GM19025 (cell line): ENCODE measurements at regions not wholly inside any gene's neighbourhood (a gene's known extent, or its start where the extent isn't known, plus 50 kb on each side); places are given as distances from the start of the nearest gene placed in this dataset.
"Not testable (repeated sequence)": the region's sequence is repeated elsewhere in the genome, so short reads cannot be mapped to it uniquely, and the experiment has no call there.

Source experiments
- ATAC-seq: cut with Tn5 transposase; IDR thresholded peaks from one replicate; pipeline ENCODE4 v1.9.1; 2021; ENCODE audit warnings: mild to moderate bottlenecking, low read depth, moderate library complexity; ENCODE audit not compliant: unreplicated experiment

GRCh38 chr1:222416001-222416791 lies 131.7 kb downstream of the HHIPL2 start:
- ATAC-seq: no peak

- no peak for ATAC-seq
These were observed 132.5 kb downstream of the HHIPL2 start for GRCh38 chr1:222415441-222415840.

DNA sequence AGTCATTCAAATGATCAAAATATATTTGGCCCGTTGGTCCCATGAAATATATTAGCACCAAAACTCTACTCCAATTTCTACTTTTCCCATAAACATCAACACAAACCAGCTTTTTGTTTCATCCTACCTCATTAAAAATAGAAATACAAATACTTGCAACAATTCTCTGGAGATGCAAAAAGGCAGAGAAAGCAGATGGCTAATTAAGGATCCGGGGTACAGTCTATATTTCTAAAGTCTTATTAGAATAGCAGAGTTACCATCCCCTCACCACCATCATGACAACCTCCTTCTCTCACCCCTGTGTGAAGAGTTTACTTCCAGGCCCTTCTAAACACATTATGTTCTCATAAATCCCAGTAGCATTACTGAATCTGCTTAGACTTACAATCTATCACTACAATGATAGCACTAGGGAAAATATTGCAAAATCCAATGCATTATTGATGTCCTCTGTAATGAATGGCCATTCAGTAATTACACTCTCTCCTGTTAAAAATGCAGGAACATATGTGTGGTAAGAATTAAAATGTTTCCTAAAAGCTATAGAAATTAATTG lies 133.8 kb downstream of the HHIPL2 start:
- ATAC-seq: no peak

DNA sequence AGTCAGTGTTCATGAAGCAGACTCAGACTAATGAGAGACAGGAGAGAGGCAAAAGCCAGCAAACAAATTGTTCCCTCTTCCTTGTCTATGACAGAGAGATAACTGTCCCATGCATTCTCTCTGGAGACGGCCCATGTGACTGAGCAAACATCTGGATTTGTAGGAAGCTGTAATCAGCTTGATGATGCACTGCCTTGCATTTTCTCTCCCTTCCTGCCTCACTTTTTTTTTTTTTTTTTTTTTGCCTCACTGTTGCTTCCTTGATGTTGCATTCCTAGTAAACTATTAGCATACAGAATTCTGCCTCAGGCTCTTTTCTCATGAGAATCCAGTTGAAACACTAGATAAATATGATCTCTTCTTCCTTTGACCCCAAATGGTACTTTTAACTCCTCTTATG lies 134.5 kb downstream of the HHIPL2 start:
- no peak for ATAC-seq

- no peak for ATAC-seq
These were observed 143.2 kb downstream of the HHIPL2 start for GRCh38 chr1:222404710-222405109.

- ATAC-seq: no peak
These were observed 148.7 kb downstream of the HHIPL2 start for GRCh38 chr1:222399197-222399596.

DNA sequence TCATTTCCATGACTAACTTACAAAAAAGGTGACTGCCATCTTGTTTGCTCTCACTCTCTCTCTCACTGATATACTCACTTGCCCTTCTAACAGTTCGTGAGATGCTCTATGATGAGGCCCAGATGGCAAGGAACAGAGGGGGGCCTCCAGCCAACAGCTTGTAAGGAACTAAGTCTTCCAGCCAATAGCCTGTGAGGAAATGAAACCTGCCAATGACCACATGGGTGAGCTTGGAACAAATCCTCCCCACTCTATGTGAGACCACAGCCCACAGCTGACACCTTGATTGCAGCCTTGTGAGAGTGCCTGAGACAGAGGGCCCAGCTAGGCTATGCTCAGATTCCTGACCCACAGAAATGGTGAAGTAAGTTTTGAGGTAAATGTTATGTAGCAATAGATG lies 153.7 kb downstream of the HHIPL2 start:
- ATAC-seq: no peak

- ATAC-seq: no peak
These were observed 155.3 kb downstream of the HHIPL2 start for GRCh38 chr1:222392556-222392955.

GRCh38 chr1:222390181-222390580 lies 157.7 kb downstream of the HHIPL2 start:
- ATAC-seq: no peak

DNA sequence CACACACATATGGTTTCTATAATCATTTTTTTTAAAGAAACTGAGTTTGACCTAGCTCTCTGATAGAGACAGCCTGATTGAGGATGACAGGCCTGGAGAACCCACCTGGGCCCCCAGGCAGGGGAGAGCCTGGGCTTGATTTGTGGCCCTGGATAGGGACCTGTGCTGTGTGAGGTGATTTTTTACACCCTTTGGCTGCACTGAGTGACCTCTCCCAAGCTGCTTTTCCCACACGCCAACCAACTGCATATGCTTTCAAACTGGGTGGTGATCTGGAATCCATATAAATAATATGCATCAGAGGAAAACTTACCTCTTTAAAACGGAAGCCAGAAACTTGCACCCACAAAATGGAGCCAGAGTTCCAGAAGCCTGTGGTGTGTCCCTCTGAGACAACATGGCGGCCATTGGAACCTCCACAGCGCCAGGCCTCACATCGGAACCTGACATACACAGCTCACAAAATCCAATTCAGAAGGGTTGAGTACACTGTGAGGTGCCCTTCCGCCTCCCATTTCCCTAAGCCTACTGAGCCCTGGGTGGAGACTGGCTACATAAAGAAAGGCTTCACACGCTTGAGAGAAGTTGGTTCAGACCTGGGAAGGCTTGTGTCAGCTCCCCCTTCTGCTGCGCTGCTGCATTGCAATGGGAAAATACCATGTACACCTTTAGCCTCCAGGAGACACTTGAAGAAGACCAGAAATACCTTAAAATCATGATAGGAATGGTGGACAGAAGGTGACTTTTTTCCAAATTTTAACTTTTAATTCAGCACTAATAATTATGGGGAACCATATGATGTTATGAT lies 160.7 kb downstream of the HHIPL2 start:
- ATAC-seq: no peak

DNA sequence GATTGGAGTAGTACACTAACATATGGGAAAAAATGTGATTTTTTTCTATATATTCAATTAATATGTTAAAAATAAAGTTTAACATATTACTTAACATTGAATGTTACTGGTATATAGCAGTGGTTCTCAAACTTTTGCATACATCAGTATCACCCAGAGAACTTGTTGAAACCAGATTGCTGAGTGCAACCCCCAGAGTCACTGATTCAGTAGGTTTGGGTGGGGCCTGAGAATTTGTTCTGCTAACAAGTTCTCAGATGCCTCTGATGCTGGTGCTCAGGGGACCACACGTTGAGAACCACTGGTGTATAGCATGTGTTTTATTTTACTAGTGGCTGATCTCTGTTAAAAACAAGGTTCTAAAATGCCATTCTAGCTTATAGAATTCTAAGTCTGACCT lies 161.9 kb downstream of the HHIPL2 start:
- no peak for ATAC-seq

DNA sequence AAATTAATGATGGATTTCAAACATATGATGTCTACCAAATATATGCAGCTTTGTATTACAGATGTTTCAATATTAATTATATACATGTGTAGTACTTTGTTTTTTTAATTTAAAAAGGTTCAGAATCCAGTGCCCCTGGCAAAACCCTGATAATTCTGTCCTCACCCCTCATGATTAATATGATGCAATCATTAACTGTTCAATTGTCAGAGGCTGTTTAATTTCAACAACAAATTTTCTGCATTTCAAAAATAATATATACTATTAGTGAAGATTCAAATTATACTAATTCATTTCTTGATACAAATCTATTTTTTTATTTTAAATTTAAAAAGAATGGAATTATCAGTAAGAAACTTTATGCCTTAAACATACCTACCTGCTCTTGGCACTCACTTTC lies 162.6 kb downstream of the HHIPL2 start:
- no peak for ATAC-seq

- ATAC-seq: no peak
These were observed 163.4 kb downstream of the HHIPL2 start for GRCh38 chr1:222384531-222384930.

- no peak for ATAC-seq
These were observed 165.7 kb downstream of the HHIPL2 start for GRCh38 chr1:222382171-222382570.

- ATAC-seq: no peak
These were observed 170.3 kb downstream of the HHIPL2 start for GRCh38 chr1:222377428-222378088.

DNA sequence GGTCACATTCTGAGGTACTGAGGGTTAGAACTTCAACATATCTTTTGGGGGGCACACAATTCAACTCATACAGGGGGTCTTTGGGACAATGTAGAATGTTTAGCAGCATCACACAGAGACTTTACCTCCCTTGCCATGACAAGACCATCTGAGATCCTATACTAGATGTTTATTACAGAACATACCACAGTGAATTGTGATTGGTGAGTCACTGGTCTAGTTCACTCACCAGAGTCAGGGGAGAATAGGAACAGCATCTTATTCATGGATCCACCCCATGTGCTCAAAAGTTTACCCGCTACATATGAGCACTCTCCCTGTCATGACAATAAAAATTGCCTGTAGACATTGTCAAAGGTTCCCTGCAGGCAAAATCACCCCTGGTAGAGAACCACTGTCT lies 171.1 kb downstream of the HHIPL2 start:
- ATAC-seq: not testable (repeated sequence)

- no peak for ATAC-seq
These were observed 172.2 kb downstream of the HHIPL2 start for GRCh38 chr1:222375701-222376100.

DNA sequence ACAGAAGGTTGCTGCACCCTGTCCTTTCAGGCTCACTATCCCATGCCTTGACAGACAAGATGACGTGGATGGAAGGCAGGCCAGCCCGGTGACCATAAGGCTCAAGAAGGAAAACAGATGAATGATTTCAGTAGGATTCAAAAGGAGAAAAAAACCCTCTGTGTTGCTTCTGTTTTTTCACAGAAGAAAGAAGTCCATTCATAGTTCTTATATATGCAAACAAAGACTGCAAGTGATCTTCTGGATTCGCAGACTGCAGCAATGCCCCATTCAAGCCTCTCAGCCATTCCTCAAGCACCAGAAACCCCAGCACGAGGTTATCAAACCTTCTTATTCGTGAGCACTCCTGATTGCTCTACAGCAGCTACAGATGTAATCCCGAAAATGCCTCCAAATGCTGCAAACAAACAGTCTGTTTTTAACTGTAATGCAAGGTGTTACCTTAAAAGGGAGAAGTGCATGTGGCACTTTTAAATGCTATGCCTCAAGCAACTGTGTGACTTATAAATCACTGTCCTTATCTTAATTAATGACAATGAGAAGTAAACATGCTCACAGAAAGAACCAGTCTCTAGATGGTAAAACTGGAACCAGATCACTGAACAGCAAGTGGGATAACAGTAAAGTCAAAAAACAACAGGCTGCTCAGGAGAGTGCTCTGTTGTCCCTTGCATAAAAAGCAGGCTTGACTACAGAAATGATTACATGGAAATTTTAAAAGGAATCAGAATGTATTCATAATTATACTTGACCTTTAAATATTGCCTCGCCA lies 173.9 kb downstream of the HHIPL2 start:
- ATAC-seq: no peak

GRCh38 chr1:222373216-222373615 lies 174.7 kb downstream of the HHIPL2 start:
- ATAC-seq: no peak

- no peak for ATAC-seq
These were observed 175.7 kb downstream of the HHIPL2 start for GRCh38 chr1:222372221-222372620.
